SW 1271 (cell line): ENCODE measurements at regions not wholly inside any gene's neighbourhood (a gene's known extent, or its start where the extent isn't known, plus 50 kb on each side); places are given as distances from the start of the nearest gene placed in this dataset.
"Not testable (repeated sequence)": the region's sequence is repeated elsewhere in the genome, so short reads cannot be mapped to it uniquely, and the experiment has no call there.

Experiments used
- DNase-seq, 2 experiments: peaks; one replicate each; lab custom pipeline; 2025; lab: John Stamatoyannopoulos, UW

- DNase-seq = no peak
Observed at GRCh38 chrX:152079768-152080167, 58.6 kb downstream of the MAGEA10 start.

DNA sequence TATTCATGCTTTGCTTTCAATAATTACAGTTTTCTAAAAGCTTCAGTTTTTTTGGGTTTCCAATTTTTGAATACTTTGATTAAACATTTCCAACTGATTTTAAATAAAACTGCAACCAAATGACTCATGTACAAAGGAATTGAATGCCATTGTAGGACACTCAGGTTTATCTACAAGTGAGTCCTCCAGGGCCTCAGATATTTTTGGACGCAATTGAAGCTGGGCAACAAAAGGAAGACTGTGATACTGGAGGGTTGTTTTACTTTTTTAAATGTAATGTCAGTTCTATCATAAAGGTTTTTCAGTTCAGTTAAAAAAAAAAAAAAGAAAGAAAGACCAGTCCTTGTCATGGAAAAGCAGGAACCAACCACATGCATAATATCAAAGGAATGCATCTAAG is 64.2 kb downstream of the MAGEA10 start:
- no peak for DNase-seq

GRCh38 chrX:152072236-152072635 is 66.1 kb downstream of the MAGEA10 start:
- peak in 1 of 2 experiments; percentile 22 for DNase-seq

GRCh38 chrX:152070144-152070543 is 68.2 kb downstream of the MAGEA10 start:
- no peak for DNase-seq

- no peak for DNase-seq
Observed at GRCh38 chrX:152061557-152061956, 76.8 kb downstream of the MAGEA10 start.

GRCh38 chrX:152061083-152061482 is 77.3 kb downstream of the MAGEA10 start:
- DNase-seq = no peak

DNA sequence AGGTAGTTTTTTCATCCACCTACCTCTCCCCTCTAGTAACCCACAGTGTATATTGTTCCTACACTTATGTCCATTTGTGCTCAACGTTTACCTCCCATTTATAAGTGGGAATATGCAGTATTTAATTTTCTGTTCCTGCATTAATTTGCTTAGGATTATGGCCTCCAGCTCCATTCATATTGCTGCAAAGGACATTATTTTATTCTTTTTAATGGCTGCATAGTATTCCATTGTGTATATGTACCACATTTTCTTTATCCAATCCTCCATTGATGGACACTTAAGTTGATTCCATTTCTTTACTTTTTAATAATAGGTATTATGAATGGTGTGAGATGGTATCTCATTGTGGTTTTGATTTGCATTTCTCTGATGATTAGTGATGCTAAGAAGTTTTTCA is 76.1 kb upstream of the GABRE start:
- not testable (repeated sequence) for DNase-seq

GRCh38 chrX:152044383-152044782 is 69.9 kb upstream of the GABRE start:
- DNase-seq = no peak

DNA sequence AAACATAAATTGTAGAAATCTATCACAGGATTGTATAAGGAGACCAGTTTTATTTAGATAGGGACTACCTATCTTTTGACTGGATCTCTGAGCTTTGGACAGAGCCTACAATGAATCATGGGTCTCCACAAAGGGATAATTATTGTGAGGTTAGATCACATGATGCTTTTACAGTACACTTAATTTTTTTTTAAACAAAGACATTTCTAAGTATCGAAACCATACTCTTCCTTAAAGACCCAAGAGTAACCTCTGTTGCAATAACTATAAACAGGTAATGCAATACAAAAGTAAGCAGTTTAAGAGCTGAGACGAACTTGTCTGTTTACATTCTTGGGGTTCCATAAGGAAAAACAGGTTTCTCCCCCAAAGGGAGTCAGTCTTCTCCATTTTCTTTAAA is 64.3 kb upstream of the GABRE start:
- no peak for DNase-seq

DNA sequence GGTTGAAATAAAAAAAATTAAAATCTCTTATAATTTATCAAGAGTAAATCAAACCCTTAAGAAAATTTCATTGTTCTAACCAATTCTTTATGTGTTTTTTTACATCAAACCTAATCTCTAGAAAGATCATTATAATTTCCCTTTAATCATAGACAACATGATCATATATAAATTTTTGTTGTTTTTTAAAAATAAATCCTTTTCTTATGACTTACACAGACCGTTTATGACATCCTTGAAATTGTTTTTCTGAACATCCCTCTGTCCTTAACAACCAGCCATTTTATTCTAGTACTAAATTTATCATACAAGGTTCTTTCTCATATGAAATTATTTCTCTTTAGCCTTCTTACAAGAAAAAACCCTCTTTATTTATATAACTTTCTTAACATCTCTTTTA is 62.7 kb upstream of the GABRE start:
- no peak for DNase-seq

- not testable (repeated sequence) for DNase-seq
Observed at GRCh38 chrX:152031346-152031745, 56.9 kb upstream of the GABRE start.

- DNase-seq = no peak
Observed at GRCh38 chrX:152028579-152028978, 54.1 kb upstream of the GABRE start.

- DNase-seq = no peak
Observed at GRCh38 chrX:152025656-152026440, 51.4 kb upstream of the GABRE start.

DNA sequence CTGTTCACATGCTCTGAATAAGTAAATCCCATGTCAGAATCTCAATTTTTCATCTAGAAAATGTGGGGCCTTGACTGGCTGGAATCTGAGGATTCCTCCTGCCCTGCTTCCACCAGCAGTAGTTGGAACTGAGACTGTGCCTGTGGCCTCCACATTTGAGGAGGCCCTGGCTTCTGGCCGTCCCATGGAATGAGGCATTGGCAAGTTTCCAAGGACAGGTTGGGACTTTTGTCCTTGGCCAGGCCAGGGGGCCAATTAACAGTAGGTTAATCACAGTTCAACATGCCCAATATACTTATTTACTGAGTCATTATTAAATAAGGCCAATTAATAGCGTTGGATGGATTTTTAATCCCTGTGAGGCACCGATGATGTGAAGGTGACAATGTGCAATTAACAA is 50.2 kb upstream of the GABRE start:
- no peak for DNase-seq
